Spleen (tissue), 11 donors: ENCODE measurements at regions not wholly inside any gene's neighbourhood (a gene's known extent, or its start where the extent isn't known, plus 50 kb on each side); places are given as distances from the start of the nearest gene placed in this dataset.
"Not testable (repeated sequence)": the region's sequence is repeated elsewhere in the genome, so short reads cannot be mapped to it uniquely, and the experiment has no call there.

Experiments
- DNase-seq: peaks from one replicate; pipeline ENCODE4 v3.0.0-alpha.2; 2020
- H3K27ac ChIP-seq, 8 donors: fragments of 200-600 bp; sonication (generic) in 7 of 8; 1 replicate in 4 of 8; 2 replicates in 4 of 8; pipeline versions ENCODE4 v1.5.0 to v1.8.0; 2016 to 2021; ENCODE audit warnings: inconsistent platforms in 4 of 8, mild to moderate bottlenecking in 4 of 8, moderate library complexity in 1 of 8
- H3K27me3 ChIP-seq, 7 donors: fragments of 200-600 bp; sonication (generic) in 6 of 7; replicated peaks in 1 of 7; 1 replicate in 4 of 7; 2 replicates in 3 of 7; pipeline versions ENCODE4 v1.5.0 to v1.8.0; 2016 to 2021; ENCODE audit warnings: inconsistent platforms in 3 of 7, mild to moderate bottlenecking in 1 of 7
- H3K36me3 ChIP-seq, 6 donors: fragments of 200-600 bp; sonication (generic) in 5 of 6; 1 replicate in 4 of 6; 2 replicates in 2 of 6; pipeline versions ENCODE4 v1.5.0 to v1.8.0; 2016 to 2021; ENCODE audit warnings: inconsistent platforms in 2 of 6
- H3K4me1 ChIP-seq, 6 donors: fragments of 200-600 bp; sonication (generic) in 5 of 6; 1 replicate in 3 of 6; 2 replicates in 3 of 6; pipeline versions ENCODE4 v1.5.0 to v1.8.0; 2016 to 2021; ENCODE audit warnings: inconsistent platforms in 3 of 6
- H3K4me3 ChIP-seq, 8 donors: fragments of 200-600 bp; sonication (generic) in 7 of 8; 1 replicate in 4 of 8; 2 replicates in 4 of 8; pipeline versions ENCODE4 v1.5.0 to v1.8.0; 2016 to 2021; ENCODE audit warnings: inconsistent platforms in 4 of 8, mild to moderate bottlenecking in 4 of 8, moderate library complexity in 2 of 8
- H3K9me3 ChIP-seq, 8 donors: fragments of 200-600 bp; sonication (generic) in 7 of 8; 1 replicate in 4 of 8; 2 replicates in 4 of 8; pipeline versions ENCODE4 v1.5.0 to v1.8.0; 2016 to 2021; ENCODE audit warnings: inconsistent platforms in 4 of 8
- CTCF ChIP-seq, 11 experiments: fragments of 200-600 bp in 7 of 11; fragments of 450-650 bp in 4 of 11; sonication (generic) in 4 of 11; IDR thresholded peaks in 8 of 11; conservative IDR thresholded peaks in 3 of 11; 1 replicate in 7 of 11; 2 replicates in 4 of 11; pipeline versions ENCODE4 v1.4.0 to v1.8.0; 2016 to 2021; ENCODE audit warnings: antibody characterized with exemption in 11 of 11, inconsistent platforms in 4 of 11, mild to moderate bottlenecking in 1 of 11
- POLR2A ChIP-seq, 3 donors: fragments of 450-650 bp; IDR thresholded peaks; one replicate each; pipeline ENCODE4 v1.5.1; 2017; ENCODE audit warnings: antibody characterized with exemption in 3 of 3, mild to moderate bottlenecking in 1 of 3
- POLR2AphosphoS5 ChIP-seq, 3 donors: sonication (generic); formaldehyde crosslinking; IDR thresholded peaks; one replicate each; pipeline ENCODE4 v1.5.1; 2017; ENCODE audit warnings: antibody characterized with exemption in 3 of 3
- WGBS, 5 donors: extraction: QIAGEN DNeasy Blood & Tissue Kit in 3 of 5; methylation state at CpG; one replicate each; pipeline versions ENCODE4 v1.1.5 to v1.1.7; 2013 to 2018; 5-methylcytosine and 5-hydroxymethylcytosine counted together
- intact Hi-C: fragments of 100-400 bp; cut with DNase I; formaldehyde crosslinking; loops from one replicate; pipeline ENCODE4 v1.15.0; 2023; ENCODE audit warnings: low total_unique reads
- donor health status: healthy with polysubstance abuse.
- donor health status: DM: no; HTN: no; CAD: no; lungs with moderate emphysema.
- donor health status: DM: no; HTN: no; CAD: no.
- donor health status: Bipolar disorder and iron deficiency.
- donor health status: healthy.
- donor health status: DM: no; HTN: no; CAD: no.
- donor health status: DM: yes; HTN: yes; CAD: no.

- no peak for DNase-seq
Observed at GRCh38 chr3:88301273-88301995, 151.7 kb downstream of the C3orf38 start.

GRCh38 chr3:88301996-88302393 is 152.2 kb downstream of the C3orf38 start:
- intact Hi-C loops = no loop called here
- H3K36me3 ChIP-seq = no peaks in the 10 kb centered on the region
- no peak overlapping the region for H3K4me3 ChIP-seq
- TF ChIP-seq CTCF (IDR thresholded peaks at IDR 0.05 in 8 of 11, conservative IDR thresholded peaks at IDR 0.05 in 3 of 11) (no peak), POLR2AphosphoS5 (IDR thresholded peaks at IDR 0.05) (no peak), POLR2A (IDR thresholded peaks at IDR 0.05) (no peak)
- H3K4me1 ChIP-seq = no peaks in the 10 kb centered on the region
- no peaks in the 10 kb centered on the region for H3K27me3 ChIP-seq
- no peaks in the 10 kb centered on the region for H3K9me3 ChIP-seq
- no peak for DNase-seq
- H3K27ac ChIP-seq = no peak overlapping the region

More at GRCh38 chr3:88301273-88301995, 151.7 kb downstream of the C3orf38 start:
- H3K36me3 ChIP-seq = no peaks in the 10 kb centered on the region
- H3K9me3 ChIP-seq = no peaks in the 10 kb centered on the region
- no peak overlapping the region for H3K4me3 ChIP-seq
- no peaks in the 10 kb centered on the region for H3K4me1 ChIP-seq
- H3K27me3 ChIP-seq = no peaks in the 10 kb centered on the region
- WGBS, 5 donors = 79 to 93% (median 85%) methylated on average over 3 of the region's 3 CpGs
- TF ChIP-seq CTCF (IDR thresholded peaks at IDR 0.05 in 8 of 11, conservative IDR thresholded peaks at IDR 0.05 in 3 of 11) (no peak), POLR2AphosphoS5 (IDR thresholded peaks at IDR 0.05) (no peak), POLR2A (IDR thresholded peaks at IDR 0.05) (no peak)
- intact Hi-C loops = no loop called here
- no peak overlapping the region for H3K27ac ChIP-seq

GRCh38 chr3:88303331-88303904 is 153.7 kb downstream of the C3orf38 start:
- intact Hi-C loops, H3K27me3 ChIP-seq, DNase-seq, H3K4me3 ChIP-seq, H3K9me3 ChIP-seq, H3K4me1 ChIP-seq, H3K36me3 ChIP-seq, H3K27ac ChIP-seq: not testable (repeated sequence)
- WGBS, 5 donors = 91 to 96% (median 94%) methylated on average over 20 to 30 of the region's 30 CpGs

GRCh38 chr3:88307666-88308065 is 157.9 kb downstream of the C3orf38 start:
- Histone ChIP-seq H3K4me3 (no peak overlapping the region), H3K27me3 (peaks cover 0 to 5% (median 0%) of the 10 kb centered on the region in 7 donors), H3K27ac (no peak overlapping the region), H3K4me1 (no peaks in the 10 kb centered on the region), H3K36me3 (no peaks in the 10 kb centered on the region), H3K9me3 (no peaks in the 10 kb centered on the region)
- DNase-seq = no peak
- WGBS, 5 donors = 51 to 68% (median 66%) methylated on average over 12 of the region's 12 CpGs
- TF ChIP-seq CTCF (IDR thresholded peaks at IDR 0.05 in 8 of 11, conservative IDR thresholded peaks at IDR 0.05 in 3 of 11) = no peak
- no peak for TF ChIP-seq POLR2AphosphoS5 (IDR thresholded peaks at IDR 0.05)
- TF ChIP-seq POLR2A (IDR thresholded peaks at IDR 0.05) = no peak
- intact Hi-C loops = no loop called here
